Keratinocyte (primary cell): ENCODE measurements at regions not wholly inside any gene's neighbourhood (a gene's known extent, or its start where the extent isn't known, plus 50 kb on each side); places are given as distances from the start of the nearest gene placed in this dataset.

ENCODE experiments used
- DNase-seq: peaks from one replicate; pipeline ENCODE4 v3.0.0-alpha.2; 2011; ENCODE audit warnings: low read depth, missing footprints, low spot score
- FAIRE-seq: peaks from 2 replicates; lab custom pipeline; 2011; peaks lifted over from hg19 to GRCh38; lab: Jason Lieb, UNC
- H2AFZ ChIP-seq: 2 replicates; pipeline ENCODE4 v1.6.0; 2012; ENCODE audit warnings: low read length, control low read depth, inconsistent platforms; ENCODE audit not compliant: control insufficient read depth
- H3K27ac ChIP-seq: 2 replicates; pipeline ENCODE4 v1.5.1; 2011; ENCODE audit warnings: low read length; ENCODE audit not compliant: control insufficient read depth, insufficient read depth
- H3K27me3 ChIP-seq: 3 replicates; pipeline ENCODE4 v1.6.0; 2011; ENCODE audit warnings: low read length; ENCODE audit not compliant: control insufficient read depth, insufficient read depth; ENCODE audit errors: extremely low read depth
- H3K36me3 ChIP-seq, 2 experiments: 2 replicates in 1 of 2; 3 replicates in 1 of 2; pipeline ENCODE4 v1.5.1; 2011; ENCODE audit warnings: low read length in 2 of 2, mild to moderate bottlenecking in 1 of 2; ENCODE audit not compliant: control insufficient read depth in 2 of 2, insufficient read depth in 2 of 2; ENCODE audit errors: extremely low read depth in 1 of 2
- H3K4me1 ChIP-seq: 3 replicates; pipeline ENCODE4 v1.5.1; 2011; ENCODE audit warnings: low read length; ENCODE audit not compliant: control insufficient read depth, insufficient read depth; ENCODE audit errors: extremely low read depth
- H3K4me2 ChIP-seq: 3 replicates; pipeline ENCODE4 v1.6.0; 2011; ENCODE audit warnings: low read depth, low read length; ENCODE audit not compliant: control insufficient read depth, insufficient read depth; ENCODE audit errors: extremely low read depth
- H3K4me3 ChIP-seq, 3 experiments: fragments of 200-600 bp in 1 of 3; sonication (generic) in 1 of 3; 2 replicates in 2 of 3; 3 replicates in 1 of 3; pipeline ENCODE4 v1.5.1; 2011 to 2016; ENCODE audit warnings: low read length in 3 of 3, mild to moderate bottlenecking in 3 of 3, control low read depth in 2 of 3, inconsistent platforms in 1 of 3, low read depth in 1 of 3, mixed read lengths in 1 of 3, mixed run types in 1 of 3, moderate library complexity in 1 of 3; ENCODE audit not compliant: control insufficient read depth in 2 of 3, insufficient read depth in 2 of 3; ENCODE audit errors: extremely low read depth in 1 of 3
- H3K79me2 ChIP-seq: 2 replicates; pipeline ENCODE4 v1.6.0; 2012; ENCODE audit warnings: low read length; ENCODE audit not compliant: control insufficient read depth, insufficient read depth
- H3K9ac ChIP-seq: 3 replicates; pipeline ENCODE4 v1.6.0; 2011; ENCODE audit warnings: low read length; ENCODE audit not compliant: control insufficient read depth, insufficient read depth; ENCODE audit errors: extremely low read depth
- H3K9me1 ChIP-seq: 3 replicates; pipeline ENCODE4 v1.6.0; 2011; ENCODE audit warnings: low read length; ENCODE audit not compliant: control insufficient read depth, insufficient read depth; ENCODE audit errors: extremely low read depth
- H3K9me3 ChIP-seq: 2 replicates; pipeline ENCODE4 v1.5.1; 2012; ENCODE audit warnings: low read depth, low read length; ENCODE audit not compliant: control insufficient read depth
- H4K20me1 ChIP-seq: 3 replicates; pipeline ENCODE4 v1.6.0; 2011; ENCODE audit warnings: low read length; ENCODE audit not compliant: control insufficient read depth, insufficient read depth; ENCODE audit errors: extremely low read depth
- CTCF ChIP-seq, 3 experiments: IDR thresholded peaks in 1 of 3; conservative IDR thresholded peaks in 1 of 3; optimal IDR thresholded peaks in 1 of 3; 2 replicates in 2 of 3; 3 replicates in 1 of 3; pipeline versions ENCODE3 to v1.5.1; 2011; ENCODE audit warnings: low read length in 3 of 3, mild to moderate bottlenecking in 3 of 3, moderate library complexity in 2 of 3, control low read depth in 1 of 3, inconsistent platforms in 1 of 3; ENCODE audit not compliant: insufficient read depth in 2 of 3; ENCODE audit errors: extremely low read depth in 1 of 3
- EZH2 ChIP-seq: IDR thresholded peaks from one replicate; pipeline ENCODE4 v1.6.1; 2012; ENCODE audit warnings: inconsistent platforms, mild to moderate bottlenecking, low read length, moderate library complexity
- dilution Hi-C: fragments of 300-500 bp; cut with MboI; formaldehyde crosslinking; loops from one replicate; pipeline ENCODE4 v1.7.0; 2020; ENCODE audit warnings: low sequenced_read_pairs; ENCODE audit not compliant: extremely low pct_ligation_motif_present

- no peak overlapping the region for H3K4me3 ChIP-seq
- no peak overlapping the region for H2AFZ ChIP-seq
- H3K36me3 ChIP-seq = no peaks in the 10 kb centered on the region
- DNase-seq = no peak
- TF ChIP-seq EZH2 = no peak
- TF ChIP-seq CTCF (optimal IDR thresholded peaks at IDR 0.05 in 1 of 3, IDR thresholded peaks at IDR 0.05 in 1 of 3, conservative IDR thresholded peaks at IDR 0.05 in 1 of 3; ENCODE audit: extremely low read depth in 1 of 3, insufficient read depth in 2 of 3, low read length in 3 of 3) = no peak
- no peaks in the 10 kb centered on the region for H3K79me2 ChIP-seq
- H3K9me3 ChIP-seq = no peaks in the 10 kb centered on the region
- H3K4me2 ChIP-seq = no peak overlapping the region
- no peak overlapping the region for H3K9ac ChIP-seq
- H4K20me1 ChIP-seq = no peaks in the 10 kb centered on the region
- peaks cover 19% of the 10 kb centered on the region for H3K27me3 ChIP-seq
- H3K27ac ChIP-seq = no peak overlapping the region
- no peak for FAIRE-seq
- H3K9me1 ChIP-seq = no peaks in the 10 kb centered on the region
- dilution Hi-C loops = no loop called here
- no peaks in the 10 kb centered on the region for H3K4me1 ChIP-seq
Measured at GRCh38 chr11:123362941-123363340, 67.1 kb upstream of the GRAMD1B start.

- Histone ChIP-seq H4K20me1 (no peaks in the 10 kb centered on the region), H3K4me3 (no peak overlapping the region), H3K27me3 (peaks cover 27% of the 10 kb centered on the region), H3K27ac (no peak overlapping the region), H3K79me2 (no peaks in the 10 kb centered on the region), H2AFZ (no peak overlapping the region), H3K9me1 (no peaks in the 10 kb centered on the region), H3K4me2 (no peak overlapping the region), H3K36me3 (no peaks in the 10 kb centered on the region), H3K9ac (no peak overlapping the region), H3K9me3 (no peaks in the 10 kb centered on the region), H3K4me1 (no peaks in the 10 kb centered on the region)
- dilution Hi-C loops = no loop called here
- no peak for DNase-seq
- FAIRE-seq = no peak
- no peak for TF ChIP-seq CTCF (optimal IDR thresholded peaks at IDR 0.05 in 1 of 3, IDR thresholded peaks at IDR 0.05 in 1 of 3, conservative IDR thresholded peaks at IDR 0.05 in 1 of 3; ENCODE audit: extremely low read depth in 1 of 3, insufficient read depth in 2 of 3, low read length in 3 of 3)
- TF ChIP-seq EZH2 = no peak
Measured at GRCh38 chr11:123362186-123362585, 67.9 kb upstream of the GRAMD1B start.
